Fibroblast of peridontal ligament (primary cell): ENCODE measurements at regions not wholly inside any gene's neighbourhood (a gene's known extent, or its start where the extent isn't known, plus 50 kb on each side); places are given as distances from the start of the nearest gene placed in this dataset.

Experiments
- DNase-seq: peaks from one replicate; pipeline ENCODE4 v3.0.0-alpha.2; 2010; ENCODE audit errors: extremely low read depth

GRCh38 chr3:152100491-152101132, 168.1 kb upstream of the MBNL1 start:
- no peak for DNase-seq

- DNase-seq, result no peak
These were observed 166.3 kb upstream of the MBNL1 start for GRCh38 chr3:152102410-152102809.

GRCh38 chr3:152103257-152103656, 165.5 kb upstream of the MBNL1 start:
- DNase-seq, result no peak

GRCh38 chr3:152104847-152105415, 163.8 kb upstream of the MBNL1 start:
- DNase-seq, result no peak

- DNase-seq, result no peak
These were observed 163.3 kb upstream of the MBNL1 start for GRCh38 chr3:152105446-152105845.

GRCh38 chr3:152109038-152109437, 159.7 kb upstream of the MBNL1 start:
- no peak for DNase-seq

GRCh38 chr3:152113413-152113812, 155.3 kb upstream of the MBNL1 start:
- peak; percentile 17 for DNase-seq

GRCh38 chr3:152113992-152114651, 154.6 kb upstream of the MBNL1 start:
- no peak for DNase-seq

- DNase-seq, result peak; percentile 28
These were observed 148.0 kb upstream of the MBNL1 start for GRCh38 chr3:152120601-152121269.

GRCh38 chr3:152121270-152121636, 147.5 kb upstream of the MBNL1 start:
- peak; percentile 93 for DNase-seq

- no peak for DNase-seq
These were observed 145.9 kb upstream of the MBNL1 start for GRCh38 chr3:152122851-152123250.

GRCh38 chr3:152123457-152123856, 145.3 kb upstream of the MBNL1 start:
- no peak for DNase-seq

GRCh38 chr3:152126260-152126659, 142.5 kb upstream of the MBNL1 start:
- peak; percentile 36 for DNase-seq

GRCh38 chr3:152127058-152127457, 141.7 kb upstream of the MBNL1 start:
- no peak for DNase-seq

- DNase-seq, result peak; percentile 31
These were observed 140.4 kb upstream of the MBNL1 start for GRCh38 chr3:152128356-152128755.

GRCh38 chr3:152139651-152140050, 129.1 kb upstream of the MBNL1 start:
- DNase-seq, result no peak

GRCh38 chr3:152146461-152146860, 122.3 kb upstream of the MBNL1 start:
- no peak for DNase-seq

GRCh38 chr3:152147748-152148147, 121.0 kb upstream of the MBNL1 start:
- DNase-seq, result no peak

- DNase-seq, result no peak
These were observed 120.2 kb upstream of the MBNL1 start for GRCh38 chr3:152148579-152148978.

- DNase-seq, result peak; percentile 38
These were observed 118.9 kb upstream of the MBNL1 start for GRCh38 chr3:152149832-152150231.

- peak; percentile 38 for DNase-seq
These were observed 117.4 kb upstream of the MBNL1 start for GRCh38 chr3:152151216-152151876.
